HG03565 (cell line): ENCODE measurements at regions not wholly inside any gene's neighbourhood (a gene's known extent, or its start where the extent isn't known, plus 50 kb on each side); places are given as distances from the start of the nearest gene placed in this dataset.

Experiments
- ATAC-seq: cut with Tn5 transposase; IDR thresholded peaks from one replicate; pipeline ENCODE4 v1.9.1; 2021; ENCODE audit warnings: mild to moderate bottlenecking, moderate library complexity; ENCODE audit not compliant: unreplicated experiment

- ATAC-seq, result no peak
Measured at GRCh38 chr15:47640079-47640478, 77.2 kb upstream of the SEMA6D start.

DNA sequence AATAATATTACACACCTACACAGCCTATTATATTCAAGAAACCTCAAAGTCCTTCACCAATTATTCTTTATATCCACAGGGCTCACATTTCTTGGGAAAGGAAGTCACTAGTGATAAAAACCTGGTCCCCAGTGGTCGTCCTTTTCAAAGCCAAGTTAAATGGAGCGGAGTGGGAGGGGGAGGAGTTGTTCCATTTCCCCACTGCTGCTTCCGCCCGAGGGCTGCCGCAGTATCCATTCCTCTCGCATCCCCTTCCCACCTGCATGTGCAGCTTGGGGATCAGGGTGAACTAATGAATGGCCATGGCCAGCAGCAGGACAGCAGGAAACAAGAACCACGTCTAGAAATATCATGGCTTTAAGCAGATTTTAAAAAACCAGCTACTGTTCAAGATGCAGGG lies 76.4 kb upstream of the SEMA6D start:
- ATAC-seq, result no peak

- ATAC-seq, result no peak
Measured at GRCh38 chr15:47644722-47645121, 72.6 kb upstream of the SEMA6D start.

DNA sequence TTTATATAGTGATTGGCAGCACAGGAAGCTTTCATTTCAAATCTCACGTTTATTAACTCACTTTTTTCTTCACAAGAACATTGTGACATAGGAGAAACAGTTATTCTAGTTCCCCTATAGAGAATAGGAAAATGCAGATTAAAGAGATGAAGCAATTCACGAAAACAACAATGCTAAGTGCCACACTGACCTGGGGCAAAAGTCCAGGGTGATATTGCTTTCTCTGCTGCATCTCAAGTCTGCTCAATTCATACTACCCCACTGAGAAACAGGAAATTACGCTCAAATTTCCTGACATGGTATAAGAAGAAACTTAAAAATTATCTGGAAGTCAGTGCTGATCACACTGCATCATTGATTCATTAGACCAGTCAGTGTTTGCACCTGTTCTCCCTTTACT lies 66.7 kb upstream of the SEMA6D start:
- no peak for ATAC-seq

DNA sequence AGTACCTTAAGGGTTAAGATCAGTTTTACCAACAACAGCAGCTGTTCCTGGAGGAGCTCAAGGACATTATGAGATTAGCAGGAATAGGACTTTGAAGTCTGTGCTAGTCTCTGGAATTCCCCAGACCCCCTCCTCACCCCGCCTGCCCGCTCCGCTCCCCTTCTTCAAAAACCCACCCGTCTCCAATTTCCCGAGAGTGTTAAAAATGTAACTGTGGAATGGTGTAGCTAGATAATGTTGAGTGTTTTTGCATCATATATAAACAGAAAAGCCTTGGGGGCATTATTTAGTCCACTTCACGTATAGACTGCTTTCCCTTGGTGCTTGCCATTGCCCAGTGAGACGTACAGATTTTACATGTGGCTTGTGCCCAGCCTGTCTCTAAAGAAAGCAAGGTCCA lies 65.0 kb upstream of the SEMA6D start:
- no peak for ATAC-seq

DNA sequence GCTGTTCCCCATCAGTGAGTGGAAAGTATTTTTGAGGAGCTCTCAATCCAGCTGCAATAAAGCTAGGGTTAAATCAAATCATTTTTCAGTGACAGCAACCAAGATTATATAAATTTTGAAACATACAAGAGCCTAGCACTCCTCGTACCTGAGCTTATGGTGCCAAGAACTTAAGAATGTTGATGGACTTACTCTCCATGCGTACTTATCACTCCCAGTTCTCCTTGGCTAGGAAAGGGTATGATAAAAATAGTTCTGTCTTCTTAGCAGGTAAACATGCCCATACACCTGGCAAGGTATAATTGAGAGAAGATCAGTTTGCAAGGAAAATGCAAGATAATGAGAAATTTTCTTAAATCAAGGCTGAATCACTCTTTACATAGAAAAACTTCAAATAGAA lies 64.5 kb upstream of the SEMA6D start:
- no peak for ATAC-seq

DNA sequence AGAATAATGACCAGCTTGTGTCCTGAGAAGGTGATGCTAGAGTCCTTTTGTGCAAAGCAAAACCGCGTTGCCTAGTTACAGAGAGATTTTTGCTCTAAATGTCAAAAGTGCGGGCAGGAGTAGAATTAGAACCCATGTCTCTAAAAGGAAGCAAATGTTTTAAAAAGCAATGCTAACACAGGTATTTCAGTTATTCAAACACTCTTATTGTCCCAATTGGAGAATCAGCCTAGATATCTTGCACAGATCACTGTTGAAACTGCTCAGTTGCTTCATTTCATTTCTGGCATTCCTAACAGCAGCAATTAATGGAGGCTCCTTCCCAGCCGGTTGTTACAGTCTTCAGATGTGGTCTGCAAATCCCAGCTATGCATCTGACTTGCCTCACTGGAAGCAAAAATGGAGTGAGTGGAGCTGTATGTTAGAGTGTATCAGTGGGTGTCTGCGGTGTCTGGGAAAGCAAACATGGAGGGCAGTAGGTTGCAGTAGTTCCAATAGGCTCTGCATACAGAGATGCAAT lies 55.6 kb upstream of the SEMA6D start:
- ATAC-seq, result no peak

DNA sequence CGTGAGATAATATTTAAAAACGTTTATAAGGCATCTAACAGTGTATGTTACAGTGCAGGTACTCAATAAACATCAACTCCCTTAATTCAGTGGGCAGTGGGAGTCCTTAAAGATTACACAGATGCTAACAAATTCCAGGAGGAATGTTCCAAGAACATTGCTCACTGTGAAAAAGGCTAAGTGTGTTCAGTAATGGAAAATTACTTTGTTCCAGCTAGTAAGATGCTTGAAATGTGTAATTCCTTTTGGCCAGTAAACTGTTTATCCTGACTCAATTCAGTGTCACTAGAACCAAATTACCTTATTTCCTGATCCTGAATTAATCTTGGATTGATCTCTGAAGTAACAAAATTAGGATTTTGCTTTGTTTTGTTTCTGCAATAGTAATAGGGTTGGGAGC lies 54.2 kb upstream of the SEMA6D start:
- ATAC-seq, result no peak
